Fibroblast of lung (primary cell): ENCODE measurements at regions not wholly inside any gene's neighbourhood (a gene's known extent, or its start where the extent isn't known, plus 50 kb on each side); places are given as distances from the start of the nearest gene placed in this dataset.

Source experiments
- CTCF ChIP-seq, 2 donors: IDR thresholded peaks in 1 of 2; conservative IDR thresholded peaks in 1 of 2; 1 replicate in 1 of 2; 2 replicates in 1 of 2; pipeline ENCODE4 v1.5.1; 2011 to 2012; ENCODE audit warnings: low read length in 2 of 2, control low read depth in 1 of 2, inconsistent platforms in 1 of 2, low read depth in 1 of 2, mild to moderate bottlenecking in 1 of 2
- EZH2 ChIP-seq: IDR thresholded peaks from 2 replicates; pipeline ENCODE4 v1.5.1; 2012; ENCODE audit warnings: low read length, control low read depth, mild to moderate bottlenecking; ENCODE audit errors: missing control alignments

GRCh38 chr5:170444969-170445505, 55.9 kb upstream of the KCNMB1 start:
- TF ChIP-seq CTCF (conservative IDR thresholded peaks at IDR 0.05 in 1 of 2, IDR thresholded peaks at IDR 0.05 in 1 of 2; ENCODE audit: low read depth in 1 of 2, low read length in 2 of 2) (no peak), EZH2 (no peak)
